CD1c-positive myeloid dendritic cell (primary cell): ENCODE measurements at regions not wholly inside any gene's neighbourhood (a gene's known extent, or its start where the extent isn't known, plus 50 kb on each side); places are given as distances from the start of the nearest gene placed in this dataset.

Source experiments
- DNase-seq: peaks from one replicate; pipeline ENCODE4 v3.0.0-alpha.2; 2016; ENCODE audit errors: extremely low spot score

- no peak for DNase-seq
Observed at GRCh38 chr10:1807924-1808323, 70.6 kb upstream of the ADARB2 start.

GRCh38 chr10:1807196-1807595, 69.9 kb upstream of the ADARB2 start:
- no peak for DNase-seq

GRCh38 chr10:1802413-1802812, 65.1 kb upstream of the ADARB2 start:
- no peak for DNase-seq

- no peak for DNase-seq
Observed at GRCh38 chr10:1788401-1788800, 51.1 kb upstream of the ADARB2 start.
